Ovary (tissue), 3 donors: ENCODE measurements at regions not wholly inside any gene's neighbourhood (a gene's known extent, or its start where the extent isn't known, plus 50 kb on each side); places are given as distances from the start of the nearest gene placed in this dataset.

Experiments used
- CTCF ChIP-seq, 3 donors: fragments of 450-650 bp in 2 of 3; fragments of 200-600 bp in 1 of 3; IDR thresholded peaks; one replicate each; pipeline versions ENCODE4 v1.5.1 to v1.8.0; 2016 to 2022; ENCODE audit warnings: antibody characterized with exemption in 3 of 3, mild to moderate bottlenecking in 1 of 3
- POLR2A ChIP-seq: fragments of 450-650 bp; IDR thresholded peaks from one replicate; pipeline ENCODE4 v1.6.1; 2017; ENCODE audit warnings: antibody characterized with exemption, mild to moderate bottlenecking, moderate library complexity
- donor health status: DM: no; HTN: no; CAD: no.

GRCh38 chr20:48521121-48521520 lies 306.7 kb downstream of the PREX1 start:
- no peak for TF ChIP-seq POLR2A
- TF ChIP-seq CTCF (IDR thresholded peaks at IDR 0.05), result no peak
